Chondrocyte (in vitro differentiated cells): ENCODE measurements at regions not wholly inside any gene's neighbourhood (a gene's known extent, or its start where the extent isn't known, plus 50 kb on each side); places are given as distances from the start of the nearest gene placed in this dataset.
A peak's percentile ranks its signal among the peaks of the same experiment; 100 is the strongest.

ENCODE experiments used
- DNase-seq: peaks from one replicate; pipeline ENCODE4 v3.0.0; 2021; ENCODE audit warnings: mixed read lengths, low spot score
- H3K27ac Mint-ChIP-seq: one replicate; pipeline ENCODE4 v1.8.0; 2021; ENCODE audit warnings: mild to moderate bottlenecking, moderate library complexity, mixed read lengths; ENCODE audit not compliant: unreplicated experiment
- H3K27me3 Mint-ChIP-seq: 2 replicates; pipeline ENCODE4 v1.8.0; 2021; ENCODE audit warnings: low read depth, mixed read lengths
- H3K36me3 Mint-ChIP-seq: 2 replicates; pipeline ENCODE4 v1.8.0; 2021; ENCODE audit warnings: low read depth, mixed read lengths
- H3K4me1 Mint-ChIP-seq: 2 replicates; pipeline ENCODE4 v1.8.0; 2021; ENCODE audit warnings: low read depth, mild to moderate bottlenecking, mixed read lengths
- H3K4me3 Mint-ChIP-seq: one replicate; pipeline ENCODE4 v1.8.0; 2021; ENCODE audit warnings: mild to moderate bottlenecking, moderate library complexity, mixed read lengths; ENCODE audit not compliant: unreplicated experiment
- H3K9me3 Mint-ChIP-seq: 2 replicates; pipeline ENCODE4 v1.8.0; 2021; ENCODE audit warnings: low read depth, mixed read lengths
- TF ChIP-seq, protein P1 (sequence below): fragments of 200-600 bp; sonication (generic); IDR thresholded peaks from 2 replicates; pipeline ENCODE4 v1.5.0; 2021; ENCODE audit warnings: antibody characterized with exemption, mild to moderate bottlenecking, moderate library complexity

DNA sequence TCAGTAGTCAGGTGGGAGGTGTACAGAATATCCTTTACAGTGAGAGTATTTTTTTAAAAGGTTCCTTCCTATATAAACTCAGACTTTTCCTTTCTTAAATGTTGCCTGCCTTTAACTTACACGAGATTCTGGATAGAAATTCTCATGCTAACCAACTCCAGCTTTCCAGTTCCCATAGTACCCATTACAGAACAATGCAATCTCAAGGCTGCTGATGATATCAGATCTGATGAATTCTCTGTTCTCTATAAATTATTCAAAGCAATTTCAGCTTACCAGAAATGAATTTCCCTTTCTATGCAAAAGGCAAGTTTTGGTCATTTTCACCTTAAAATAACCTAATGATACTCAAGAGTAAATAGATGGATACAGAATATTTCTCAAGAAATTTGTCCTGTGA is 90.3 kb downstream of the NUDT12 start:
- no peaks in the 10 kb centered on the region for H3K9me3 Mint-ChIP-seq
- peaks cover 32% of the 10 kb centered on the region for H3K4me1 Mint-ChIP-seq
- no peak overlapping the region for H3K4me3 Mint-ChIP-seq
- TF ChIP-seq, protein P1, sequence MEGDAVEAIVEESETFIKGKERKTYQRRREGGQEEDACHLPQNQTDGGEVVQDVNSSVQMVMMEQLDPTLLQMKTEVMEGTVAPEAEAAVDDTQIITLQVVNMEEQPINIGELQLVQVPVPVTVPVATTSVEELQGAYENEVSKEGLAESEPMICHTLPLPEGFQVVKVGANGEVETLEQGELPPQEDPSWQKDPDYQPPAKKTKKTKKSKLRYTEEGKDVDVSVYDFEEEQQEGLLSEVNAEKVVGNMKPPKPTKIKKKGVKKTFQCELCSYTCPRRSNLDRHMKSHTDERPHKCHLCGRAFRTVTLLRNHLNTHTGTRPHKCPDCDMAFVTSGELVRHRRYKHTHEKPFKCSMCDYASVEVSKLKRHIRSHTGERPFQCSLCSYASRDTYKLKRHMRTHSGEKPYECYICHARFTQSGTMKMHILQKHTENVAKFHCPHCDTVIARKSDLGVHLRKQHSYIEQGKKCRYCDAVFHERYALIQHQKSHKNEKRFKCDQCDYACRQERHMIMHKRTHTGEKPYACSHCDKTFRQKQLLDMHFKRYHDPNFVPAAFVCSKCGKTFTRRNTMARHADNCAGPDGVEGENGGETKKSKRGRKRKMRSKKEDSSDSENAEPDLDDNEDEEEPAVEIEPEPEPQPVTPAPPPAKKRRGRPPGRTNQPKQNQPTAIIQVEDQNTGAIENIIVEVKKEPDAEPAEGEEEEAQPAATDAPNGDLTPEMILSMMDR = no peak
- H3K36me3 Mint-ChIP-seq = no peaks in the 10 kb centered on the region
- no peaks in the 10 kb centered on the region for H3K27me3 Mint-ChIP-seq
- no peak for DNase-seq
- H3K27ac Mint-ChIP-seq = peak overlapping the region; percentile 66

DNA sequence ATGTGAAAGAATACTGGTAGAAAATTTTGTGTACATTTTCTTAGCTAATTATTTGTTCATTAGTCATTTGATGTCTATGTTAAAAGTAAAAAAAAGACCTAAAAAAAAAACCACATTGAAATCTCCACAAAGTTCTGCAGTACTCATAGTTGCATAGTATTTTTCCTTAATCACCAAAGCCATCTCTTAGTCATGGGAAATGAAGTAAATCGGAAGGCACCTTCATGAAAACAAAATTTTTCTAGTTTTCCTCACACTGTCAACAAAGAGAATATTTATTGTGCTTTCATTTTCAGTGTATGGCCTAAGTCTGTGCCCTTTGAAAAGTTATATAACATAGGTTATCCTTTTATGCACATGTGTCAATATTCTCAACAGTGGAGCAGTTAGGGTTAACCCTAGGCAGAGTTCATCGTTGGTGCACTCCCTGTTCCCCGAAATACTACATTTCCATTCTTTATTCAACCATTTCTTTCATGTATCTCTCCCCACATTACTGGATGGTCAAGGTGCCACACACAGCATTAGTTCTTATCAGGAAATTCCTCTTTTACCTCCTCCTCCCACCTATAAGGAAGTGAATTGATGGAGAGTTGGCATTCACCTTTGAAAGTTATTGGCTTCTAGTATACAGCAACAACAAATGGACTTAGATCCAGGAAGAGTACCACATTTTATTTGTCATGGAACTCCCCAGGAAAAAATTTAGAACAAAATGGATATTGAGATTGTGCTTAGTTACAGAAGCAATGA is 93.1 kb downstream of the NUDT12 start:
- no peak for DNase-seq
- H3K9me3 Mint-ChIP-seq = no peaks in the 10 kb centered on the region
- H3K4me1 Mint-ChIP-seq = peaks cover 32% of the 10 kb centered on the region
- H3K36me3 Mint-ChIP-seq = no peaks in the 10 kb centered on the region
- H3K4me3 Mint-ChIP-seq = no peak overlapping the region
- TF ChIP-seq, protein P1 = no peak
- no peak overlapping the region for H3K27ac Mint-ChIP-seq
- no peaks in the 10 kb centered on the region for H3K27me3 Mint-ChIP-seq

DNA sequence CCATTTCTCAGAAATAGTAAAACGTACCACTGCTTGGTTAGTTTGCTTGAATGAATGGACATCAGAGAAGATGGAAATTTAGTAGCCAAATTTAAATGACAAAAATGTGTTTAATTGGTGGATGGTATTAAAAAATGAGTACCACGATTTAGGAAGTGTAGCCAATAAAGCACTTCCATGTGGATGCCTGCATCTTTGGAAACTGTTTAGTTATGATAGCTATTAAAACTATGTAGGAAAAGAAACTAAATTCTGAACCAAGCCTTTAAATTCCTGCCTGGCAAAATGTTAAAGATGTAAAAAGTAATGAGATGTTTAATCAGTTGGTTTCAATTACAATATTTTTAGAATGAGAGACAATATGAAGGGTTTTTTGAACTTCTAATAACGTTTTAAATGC is 94.8 kb downstream of the NUDT12 start:
- no peaks in the 10 kb centered on the region for H3K27me3 Mint-ChIP-seq
- DNase-seq = no peak
- H3K27ac Mint-ChIP-seq = no peak overlapping the region

DNA sequence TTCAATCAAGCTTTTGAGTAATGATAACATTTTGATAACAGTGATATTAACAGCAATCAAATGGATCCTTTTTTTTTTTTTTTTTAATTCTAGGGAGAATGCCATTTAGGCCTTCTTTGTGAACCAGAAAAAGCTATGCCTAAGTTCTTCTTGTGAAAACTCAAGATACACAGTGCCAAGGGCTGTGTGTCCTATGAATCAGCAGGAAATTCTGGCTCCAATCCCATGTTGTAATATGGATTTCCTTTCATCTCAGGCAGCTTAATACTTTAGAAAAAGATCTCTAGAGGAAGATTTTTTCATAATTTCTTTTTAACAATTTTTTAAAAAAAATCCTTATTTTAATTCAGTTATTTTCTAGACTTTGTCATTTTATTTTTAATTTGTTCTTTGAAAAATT is 96.1 kb downstream of the NUDT12 start:
- H3K27me3 Mint-ChIP-seq = no peaks in the 10 kb centered on the region
- no peaks in the 10 kb centered on the region for H3K9me3 Mint-ChIP-seq
- H3K4me3 Mint-ChIP-seq = no peak overlapping the region
- TF ChIP-seq, protein P1 = no peak
- no peak for DNase-seq
- no peaks in the 10 kb centered on the region for H3K36me3 Mint-ChIP-seq
- H3K4me1 Mint-ChIP-seq = peaks cover 23% of the 10 kb centered on the region
- H3K27ac Mint-ChIP-seq = no peak overlapping the region

More for the DNA sequence above, 94.8 kb downstream of the NUDT12 start:
- TF ChIP-seq, protein P1 = no peak
- H3K4me1 Mint-ChIP-seq = peaks cover 31% of the 10 kb centered on the region
- no peak overlapping the region for H3K4me3 Mint-ChIP-seq
- H3K9me3 Mint-ChIP-seq = no peaks in the 10 kb centered on the region
- no peaks in the 10 kb centered on the region for H3K36me3 Mint-ChIP-seq

DNA sequence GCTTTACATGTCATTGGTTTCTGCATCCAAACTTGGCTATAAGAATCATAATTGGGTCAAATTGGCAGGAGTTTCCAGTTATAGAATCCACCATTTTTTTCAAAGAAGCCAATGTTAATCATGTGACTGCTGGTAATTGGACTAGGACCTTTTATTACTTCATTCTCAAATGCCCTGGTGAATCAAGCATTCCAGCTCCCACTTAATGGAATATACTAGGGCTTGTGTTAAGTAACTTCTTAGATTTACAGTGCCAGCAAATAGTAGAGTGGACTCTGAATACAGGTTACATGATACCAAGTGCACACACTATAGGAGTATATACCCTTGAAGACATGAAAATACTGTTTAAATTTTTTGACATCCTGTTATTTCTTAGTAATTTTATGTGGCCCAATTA is 96.7 kb downstream of the NUDT12 start:
- Mint-ChIP-seq H3K27me3 (no peaks in the 10 kb centered on the region), H3K9me3 (no peaks in the 10 kb centered on the region), H3K4me3 (no peak overlapping the region), H3K36me3 (no peaks in the 10 kb centered on the region), H3K4me1 (peaks cover 27% of the 10 kb centered on the region), H3K27ac (no peak overlapping the region)
- no peak for DNase-seq
- TF ChIP-seq, protein P1 = no peak
